Keratinocyte (primary cell): ENCODE measurements at regions not wholly inside any gene's neighbourhood (a gene's known extent, or its start where the extent isn't known, plus 50 kb on each side); places are given as distances from the start of the nearest gene placed in this dataset.

Experiments
- DNase-seq: peaks from one replicate; pipeline ENCODE4 v3.0.0-alpha.2; 2011; ENCODE audit warnings: low read depth, missing footprints, low spot score
- FAIRE-seq: peaks from 2 replicates; lab custom pipeline; 2011; peaks lifted over from hg19 to GRCh38; lab: Jason Lieb, UNC
- H2AFZ ChIP-seq: 2 replicates; pipeline ENCODE4 v1.6.0; 2012; ENCODE audit warnings: low read length, control low read depth, inconsistent platforms; ENCODE audit not compliant: control insufficient read depth
- H3K27ac ChIP-seq: 2 replicates; pipeline ENCODE4 v1.5.1; 2011; ENCODE audit warnings: low read length; ENCODE audit not compliant: control insufficient read depth, insufficient read depth
- H3K27me3 ChIP-seq: 3 replicates; pipeline ENCODE4 v1.6.0; 2011; ENCODE audit warnings: low read length; ENCODE audit not compliant: control insufficient read depth, insufficient read depth; ENCODE audit errors: extremely low read depth
- H3K36me3 ChIP-seq, 2 experiments: 2 replicates in 1 of 2; 3 replicates in 1 of 2; pipeline ENCODE4 v1.5.1; 2011; ENCODE audit warnings: low read length in 2 of 2, mild to moderate bottlenecking in 1 of 2; ENCODE audit not compliant: control insufficient read depth in 2 of 2, insufficient read depth in 2 of 2; ENCODE audit errors: extremely low read depth in 1 of 2
- H3K4me1 ChIP-seq: 3 replicates; pipeline ENCODE4 v1.5.1; 2011; ENCODE audit warnings: low read length; ENCODE audit not compliant: control insufficient read depth, insufficient read depth; ENCODE audit errors: extremely low read depth
- H3K4me2 ChIP-seq: 3 replicates; pipeline ENCODE4 v1.6.0; 2011; ENCODE audit warnings: low read depth, low read length; ENCODE audit not compliant: control insufficient read depth, insufficient read depth; ENCODE audit errors: extremely low read depth
- H3K4me3 ChIP-seq, 3 experiments: fragments of 200-600 bp in 1 of 3; sonication (generic) in 1 of 3; 2 replicates in 2 of 3; 3 replicates in 1 of 3; pipeline ENCODE4 v1.5.1; 2011 to 2016; ENCODE audit warnings: low read length in 3 of 3, mild to moderate bottlenecking in 3 of 3, control low read depth in 2 of 3, inconsistent platforms in 1 of 3, low read depth in 1 of 3, mixed read lengths in 1 of 3, mixed run types in 1 of 3, moderate library complexity in 1 of 3; ENCODE audit not compliant: control insufficient read depth in 2 of 3, insufficient read depth in 2 of 3; ENCODE audit errors: extremely low read depth in 1 of 3
- H3K79me2 ChIP-seq: 2 replicates; pipeline ENCODE4 v1.6.0; 2012; ENCODE audit warnings: low read length; ENCODE audit not compliant: control insufficient read depth, insufficient read depth
- H3K9ac ChIP-seq: 3 replicates; pipeline ENCODE4 v1.6.0; 2011; ENCODE audit warnings: low read length; ENCODE audit not compliant: control insufficient read depth, insufficient read depth; ENCODE audit errors: extremely low read depth
- H3K9me1 ChIP-seq: 3 replicates; pipeline ENCODE4 v1.6.0; 2011; ENCODE audit warnings: low read length; ENCODE audit not compliant: control insufficient read depth, insufficient read depth; ENCODE audit errors: extremely low read depth
- H3K9me3 ChIP-seq: 2 replicates; pipeline ENCODE4 v1.5.1; 2012; ENCODE audit warnings: low read depth, low read length; ENCODE audit not compliant: control insufficient read depth
- H4K20me1 ChIP-seq: 3 replicates; pipeline ENCODE4 v1.6.0; 2011; ENCODE audit warnings: low read length; ENCODE audit not compliant: control insufficient read depth, insufficient read depth; ENCODE audit errors: extremely low read depth
- EZH2 ChIP-seq: IDR thresholded peaks from one replicate; pipeline ENCODE4 v1.6.1; 2012; ENCODE audit warnings: inconsistent platforms, mild to moderate bottlenecking, low read length, moderate library complexity
- dilution Hi-C: fragments of 300-500 bp; cut with MboI; formaldehyde crosslinking; loops from one replicate; pipeline ENCODE4 v1.7.0; 2020; ENCODE audit warnings: low sequenced_read_pairs; ENCODE audit not compliant: extremely low pct_ligation_motif_present
- TF ChIP-seq, protein P1 (sequence below), 3 experiments: IDR thresholded peaks in 1 of 3; conservative IDR thresholded peaks in 1 of 3; optimal IDR thresholded peaks in 1 of 3; 2 replicates in 2 of 3; 3 replicates in 1 of 3; pipeline versions ENCODE3 to v1.5.1; 2011; ENCODE audit warnings: low read length in 3 of 3, mild to moderate bottlenecking in 3 of 3, moderate library complexity in 2 of 3, control low read depth in 1 of 3, inconsistent platforms in 1 of 3; ENCODE audit not compliant: insufficient read depth in 2 of 3; ENCODE audit errors: extremely low read depth in 1 of 3

DNA sequence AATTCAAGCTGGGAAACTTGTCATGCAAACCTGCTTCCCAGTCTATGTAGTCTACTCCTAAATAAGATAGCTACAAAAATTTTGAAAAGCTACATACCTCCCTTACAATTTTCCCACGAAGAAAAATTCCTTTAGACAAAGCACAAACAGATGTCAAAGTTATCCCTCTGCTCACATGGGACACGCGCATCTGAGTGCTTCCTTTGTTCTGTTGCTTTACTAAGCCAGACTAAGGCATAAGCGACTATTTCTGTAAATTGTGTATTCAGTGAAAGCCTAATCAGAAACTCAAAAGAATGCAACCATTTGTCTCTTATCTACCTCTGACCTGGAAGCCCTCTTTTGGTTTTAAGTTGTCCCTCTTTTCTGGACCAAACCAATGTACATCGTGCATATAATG lies 583.7 kb upstream of the B3GAT1 start:
- H3K9me1 ChIP-seq = no peaks in the 10 kb centered on the region
- H3K9ac ChIP-seq = no peak overlapping the region
- H3K79me2 ChIP-seq = no peaks in the 10 kb centered on the region
- no peak overlapping the region for H3K4me2 ChIP-seq
- no peak overlapping the region for H3K4me3 ChIP-seq
- H3K36me3 ChIP-seq = no peaks in the 10 kb centered on the region
- H3K4me1 ChIP-seq = no peaks in the 10 kb centered on the region
- no peak overlapping the region for H2AFZ ChIP-seq
- no peaks in the 10 kb centered on the region for H3K27me3 ChIP-seq
- H4K20me1 ChIP-seq = no peaks in the 10 kb centered on the region
- no peak overlapping the region for H3K27ac ChIP-seq
- dilution Hi-C loops = no loop called here
- TF ChIP-seq EZH2 = no peak
- TF ChIP-seq, protein P1, sequence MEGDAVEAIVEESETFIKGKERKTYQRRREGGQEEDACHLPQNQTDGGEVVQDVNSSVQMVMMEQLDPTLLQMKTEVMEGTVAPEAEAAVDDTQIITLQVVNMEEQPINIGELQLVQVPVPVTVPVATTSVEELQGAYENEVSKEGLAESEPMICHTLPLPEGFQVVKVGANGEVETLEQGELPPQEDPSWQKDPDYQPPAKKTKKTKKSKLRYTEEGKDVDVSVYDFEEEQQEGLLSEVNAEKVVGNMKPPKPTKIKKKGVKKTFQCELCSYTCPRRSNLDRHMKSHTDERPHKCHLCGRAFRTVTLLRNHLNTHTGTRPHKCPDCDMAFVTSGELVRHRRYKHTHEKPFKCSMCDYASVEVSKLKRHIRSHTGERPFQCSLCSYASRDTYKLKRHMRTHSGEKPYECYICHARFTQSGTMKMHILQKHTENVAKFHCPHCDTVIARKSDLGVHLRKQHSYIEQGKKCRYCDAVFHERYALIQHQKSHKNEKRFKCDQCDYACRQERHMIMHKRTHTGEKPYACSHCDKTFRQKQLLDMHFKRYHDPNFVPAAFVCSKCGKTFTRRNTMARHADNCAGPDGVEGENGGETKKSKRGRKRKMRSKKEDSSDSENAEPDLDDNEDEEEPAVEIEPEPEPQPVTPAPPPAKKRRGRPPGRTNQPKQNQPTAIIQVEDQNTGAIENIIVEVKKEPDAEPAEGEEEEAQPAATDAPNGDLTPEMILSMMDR (optimal IDR thresholded peaks at IDR 0.05 in 1 of 3, IDR thresholded peaks at IDR 0.05 in 1 of 3, conservative IDR thresholded peaks at IDR 0.05 in 1 of 3; ENCODE audit: extremely low read depth in 1 of 3, insufficient read depth in 2 of 3, low read length in 3 of 3) = no peak
- DNase-seq = no peak
- H3K9me3 ChIP-seq = no peaks in the 10 kb centered on the region
- FAIRE-seq = no peak

DNA sequence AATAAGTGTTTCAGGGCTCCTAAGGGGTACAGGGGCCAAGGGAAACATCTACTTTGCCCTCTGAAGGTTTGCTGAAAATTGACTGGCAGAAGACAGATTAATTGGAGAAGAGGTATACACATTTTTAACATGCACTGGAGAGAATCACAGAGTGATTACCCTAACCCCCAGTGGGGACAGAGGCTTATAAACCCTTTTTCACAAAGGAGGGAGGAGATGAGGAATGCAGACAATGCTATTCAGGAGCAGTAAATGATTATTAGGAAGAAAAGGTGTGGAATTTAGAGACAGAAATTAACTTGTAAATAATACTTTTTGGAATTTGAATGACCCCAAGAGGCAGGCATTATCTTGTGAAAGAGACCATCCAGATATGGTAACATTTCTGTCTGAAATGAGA lies 582.4 kb upstream of the B3GAT1 start:
- dilution Hi-C loops = no loop called here

More for the DNA sequence above, 582.4 kb upstream of the B3GAT1 start:
- Histone ChIP-seq H3K9me1 (no peaks in the 10 kb centered on the region), H3K79me2 (no peaks in the 10 kb centered on the region), H3K9ac (no peak overlapping the region), H2AFZ (no peak overlapping the region), H3K36me3 (no peaks in the 10 kb centered on the region), H3K4me3 (no peak overlapping the region), H3K27me3 (no peaks in the 10 kb centered on the region), H3K9me3 (no peaks in the 10 kb centered on the region), H3K4me2 (no peak overlapping the region), H3K4me1 (no peaks in the 10 kb centered on the region), H3K27ac (no peak overlapping the region), H4K20me1 (no peaks in the 10 kb centered on the region)
- FAIRE-seq = no peak
- no peak for DNase-seq
- TF ChIP-seq, protein P1 (optimal IDR thresholded peaks at IDR 0.05 in 1 of 3, IDR thresholded peaks at IDR 0.05 in 1 of 3, conservative IDR thresholded peaks at IDR 0.05 in 1 of 3; ENCODE audit: extremely low read depth in 1 of 3, insufficient read depth in 2 of 3, low read length in 3 of 3) = no peak
- TF ChIP-seq EZH2 = no peak
